PC-9 (cell line): ENCODE measurements at regions not wholly inside any gene's neighbourhood (a gene's known extent, or its start where the extent isn't known, plus 50 kb on each side); places are given as distances from the start of the nearest gene placed in this dataset.

ENCODE experiments used
- BruUV-seq: library from RNA; stranded (reverse); fragments of 400-500 nt; replicated peaks from 2 replicates; lab custom pipeline; 2021; lab: Mats Ljungman, UMichigan
- CTCF ChIA-PET: fragments of 300-600 bp; sonication (Branson Sonifier 250); formaldehyde crosslinking; loops from one replicate; lab custom pipeline; 2022; ENCODE audit warnings: antibody characterized with exemption; lab: Charles Lee
- POLR2A ChIA-PET: fragments of 300-600 bp; sonication (Branson Sonifier 250); formaldehyde crosslinking; loops from one replicate; lab custom pipeline; 2022; ENCODE audit warnings: antibody characterized with exemption; ENCODE audit not compliant: unreplicated experiment; lab: Charles Lee
- DNase-seq, 2 experiments: peaks; one replicate each; pipeline versions ENCODE4 v3.0.0 to v3.0.0-alpha.2; 2015 to 2022; ENCODE audit warnings: mixed read lengths in 1 of 2
- H2AFZ ChIP-seq: fragments of 200-600 bp; sonication (generic); 2 replicates; pipeline ENCODE4 v1.8.1; 2017; ENCODE audit warnings: antibody characterized with exemption
- H3F3A ChIP-seq: fragments of 200-600 bp; sonication (generic); 2 replicates; pipeline ENCODE4 v1.8.1; 2017; ENCODE audit warnings: antibody characterized with exemption, mild to moderate bottlenecking, low read depth; ENCODE audit not compliant: insufficient read depth
- H3K27ac ChIP-seq: fragments of 200-600 bp; sonication (generic); 2 replicates; pipeline ENCODE4 v1.6.1; 2016; ENCODE audit warnings: mixed run types
- H3K27me3 ChIP-seq: fragments of 200-600 bp; sonication (generic); 2 replicates; pipeline ENCODE4 v1.6.1; 2016; ENCODE audit warnings: low read depth, mixed run types; ENCODE audit not compliant: insufficient read depth
- H3K36me3 ChIP-seq: fragments of 200-600 bp; sonication (generic); 2 replicates; pipeline ENCODE4 v1.6.1; 2016; ENCODE audit warnings: low read depth, mixed run types
- H3K4me1 ChIP-seq: fragments of 200-600 bp; sonication (generic); replicated peaks from 2 replicates; pipeline ENCODE4 v1.6.1; 2016; ENCODE audit warnings: mixed run types; ENCODE audit not compliant: insufficient read depth
- H3K4me2 ChIP-seq: fragments of 200-600 bp; sonication (generic); 2 replicates; pipeline ENCODE4 v1.6.1; 2017; ENCODE audit warnings: mixed run types
- H3K4me3 ChIP-seq: fragments of 200-600 bp; sonication (generic); 2 replicates; pipeline ENCODE4 v1.6.1; 2016; ENCODE audit warnings: mixed run types
- H3K79me2 ChIP-seq: fragments of 200-600 bp; sonication (generic); 2 replicates; pipeline ENCODE4 v1.6.1; 2017; ENCODE audit warnings: low read depth, mixed run types
- H3K9me2 ChIP-seq: fragments of 200-600 bp; sonication (generic); 2 replicates; pipeline ENCODE4 v1.8.1; 2017; ENCODE audit warnings: mild to moderate bottlenecking; ENCODE audit not compliant: insufficient read depth
- H3K9me3 ChIP-seq: fragments of 200-600 bp; sonication (generic); 2 replicates; pipeline ENCODE4 v1.8.1; 2016; ENCODE audit warnings: low read depth; ENCODE audit not compliant: insufficient read depth
- H4K20me1 ChIP-seq: fragments of 200-600 bp; sonication (generic); 2 replicates; pipeline ENCODE4 v1.8.1; 2017; ENCODE audit not compliant: insufficient read depth
- CTCF ChIP-seq: fragments of 200-600 bp; sonication (generic); conservative IDR thresholded peaks from 2 replicates; pipeline ENCODE4 v1.6.1; 2017; ENCODE audit warnings: mixed run types, antibody characterized with exemption, mild to moderate bottlenecking, moderate library complexity
- EZH2 ChIP-seq: fragments of 200-600 bp; sonication (generic); IDR thresholded peaks from 2 replicates; pipeline ENCODE4 v1.8.0; 2017; ENCODE audit warnings: antibody characterized with exemption, low read depth
- intact Hi-C: fragments of 100-400 bp; cut with micrococcal nuclease; formaldehyde crosslinking; loops from one replicate; pipeline ENCODE4 v1.10.0; 2022; ENCODE audit not compliant: unreplicated experiment

GRCh38 chr18:78105611-78106010 is 856.0 kb downstream of the GALR1 start:
- no peaks in the 10 kb centered on the region for H3K79me2 ChIP-seq
- peaks cover 79% of the 10 kb centered on the region for H3K27me3 ChIP-seq
- BruUV-seq, result no TSS peak
- no peak overlapping the region for H3K27ac ChIP-seq
- CTCF ChIA-PET, result no interaction called here
- H3K36me3 ChIP-seq, result no peaks in the 10 kb centered on the region
- no peaks in the 10 kb centered on the region for H3K9me3 ChIP-seq
- H3K4me2 ChIP-seq, result no peak overlapping the region
- H2AFZ ChIP-seq, result no peak overlapping the region
- no peaks in the 10 kb centered on the region for H4K20me1 ChIP-seq
- intact Hi-C loops, result no loop called here
- H3F3A ChIP-seq, result no peaks in the 10 kb centered on the region
- POLR2A ChIA-PET, result no interaction called here
- no peaks in the 10 kb centered on the region for H3K4me1 ChIP-seq
- H3K9me2 ChIP-seq, result no peaks in the 10 kb centered on the region
- no peak overlapping the region for H3K4me3 ChIP-seq
- DNase-seq, result no peak
- TF ChIP-seq CTCF (no peak), EZH2 (no peak)

- Histone ChIP-seq H3F3A (no peaks in the 10 kb centered on the region), H3K4me1 (no peaks in the 10 kb centered on the region), H3K4me2 (no peak overlapping the region), H3K27ac (no peak overlapping the region), H3K9me3 (no peaks in the 10 kb centered on the region), H2AFZ (no peak overlapping the region), H3K9me2 (no peaks in the 10 kb centered on the region), H3K27me3 (peaks cover 81% of the 10 kb centered on the region), H4K20me1 (no peaks in the 10 kb centered on the region), H3K4me3 (no peak overlapping the region), H3K79me2 (no peaks in the 10 kb centered on the region), H3K36me3 (no peaks in the 10 kb centered on the region)
- intact Hi-C loops, result no loop called here
- ChIA-PET CTCF (no interaction called here), POLR2A (no interaction called here)
- no TSS peak for BruUV-seq
- no peak for DNase-seq
- TF ChIP-seq CTCF (no peak), EZH2 (no peak)
Measured at GRCh38 chr18:78106946-78107345, 857.3 kb downstream of the GALR1 start.

- ChIA-PET POLR2A (no interaction called here), CTCF (no interaction called here)
- Histone ChIP-seq H3K27me3 (peaks cover 81% of the 10 kb centered on the region), H3K4me2 (no peak overlapping the region), H3K9me2 (no peaks in the 10 kb centered on the region), H3K9me3 (no peaks in the 10 kb centered on the region), H3K36me3 (no peaks in the 10 kb centered on the region), H3K4me3 (no peak overlapping the region), H3K4me1 (no peaks in the 10 kb centered on the region), H2AFZ (no peak overlapping the region), H3K79me2 (no peaks in the 10 kb centered on the region), H3F3A (no peaks in the 10 kb centered on the region), H3K27ac (no peak overlapping the region), H4K20me1 (no peaks in the 10 kb centered on the region)
- BruUV-seq, result no TSS peak
- no peak for DNase-seq
- TF ChIP-seq CTCF, result no peak
- no peak for TF ChIP-seq EZH2
- intact Hi-C loops, result no loop called here
Measured at GRCh38 chr18:78107363-78107762, 857.7 kb downstream of the GALR1 start.
